ENCODE measurements at regions not wholly inside any gene's neighbourhood (a gene's known extent, or its start where the extent isn't known, plus 50 kb on each side); places are given as distances from the start of the nearest gene placed in this dataset.

GRCh38 chr12:4107911-4108697 is 165.5 kb upstream of the CCND2 start:
- Histone ChIP-seq H3K4me1 (no peaks in the 10 kb centered on the region), H3K27ac (no peak overlapping the region), H3K9me3 (no peaks in the 10 kb centered on the region), H3K4me3 (no peak overlapping the region), H3K27me3 (no peaks in the 10 kb centered on the region), H3K36me3 (no peaks in the 10 kb centered on the region)
- no peak for DNase-seq (ENCODE audit: extremely low spot score in 2 of 2)
- intact Hi-C loops (cut with DNase I), result no loop called here
- TF ChIP-seq POLR2A (IDR thresholded peaks at IDR 0.05) (no peak), POLR2AphosphoS5 (IDR thresholded peaks at IDR 0.05; ENCODE audit: insufficient read depth in 1 of 2, low read depth in 1 of 2) (no peak), CTCF (IDR thresholded peaks at IDR 0.05) (no peak)

- intact Hi-C loops (cut with DNase I), result no loop called here
- Histone ChIP-seq H3K27ac (no peak overlapping the region), H3K27me3 (no peaks in the 10 kb centered on the region), H3K4me3 (no peak overlapping the region), H3K9me3 (no peaks in the 10 kb centered on the region), H3K36me3 (no peaks in the 10 kb centered on the region), H3K4me1 (no peaks in the 10 kb centered on the region)
- no peak for DNase-seq (ENCODE audit: extremely low spot score in 2 of 2)
- no peak for TF ChIP-seq POLR2AphosphoS5 (IDR thresholded peaks at IDR 0.05; ENCODE audit: insufficient read depth in 1 of 2, low read depth in 1 of 2)
- peak; percentile 25 to 46 (median 35) for TF ChIP-seq CTCF (IDR thresholded peaks at IDR 0.05)
- TF ChIP-seq POLR2A (IDR thresholded peaks at IDR 0.05), result no peak
These were observed 166.1 kb upstream of the CCND2 start for GRCh38 chr12:4107436-4107878.

DNA sequence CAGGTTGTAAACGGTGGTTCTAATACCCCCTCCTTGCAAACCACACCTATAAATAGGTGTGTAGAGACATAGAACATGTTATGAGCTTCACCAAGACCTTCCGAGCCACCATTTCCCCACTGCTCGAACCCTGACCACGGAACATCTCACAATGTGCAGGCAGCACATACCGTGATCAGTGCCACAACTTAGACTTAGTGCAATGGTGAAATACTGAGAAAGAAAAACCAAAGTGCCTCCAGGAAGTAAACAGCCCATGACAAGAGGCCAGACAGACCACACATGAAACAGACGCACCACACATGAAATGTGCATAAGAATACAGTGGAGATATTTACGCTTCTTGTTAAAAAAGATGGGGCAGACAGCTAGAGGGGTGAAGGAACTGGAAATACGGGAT is 166.9 kb upstream of the CCND2 start:
- no peak overlapping the region for H3K4me3 ChIP-seq
- TF ChIP-seq POLR2AphosphoS5 (IDR thresholded peaks at IDR 0.05; ENCODE audit: insufficient read depth in 1 of 2, low read depth in 1 of 2) (no peak), POLR2A (IDR thresholded peaks at IDR 0.05) (no peak)
- no peak overlapping the region for H3K27ac ChIP-seq
- intact Hi-C loops (cut with DNase I), result no loop called here
- no peaks in the 10 kb centered on the region for H3K9me3 ChIP-seq
- DNase-seq (ENCODE audit: extremely low spot score in 2 of 2), result no peak
- no peaks in the 10 kb centered on the region for H3K36me3 ChIP-seq
- H3K4me1 ChIP-seq, result no peaks in the 10 kb centered on the region
- no peaks in the 10 kb centered on the region for H3K27me3 ChIP-seq

GRCh38 chr12:4104722-4105244 is 168.8 kb upstream of the CCND2 start:
- H3K4me1 ChIP-seq, result no peaks in the 10 kb centered on the region
- no peaks in the 10 kb centered on the region for H3K36me3 ChIP-seq
- TF ChIP-seq POLR2A (IDR thresholded peaks at IDR 0.05) (no peak), CTCF (IDR thresholded peaks at IDR 0.05) (no peak), POLR2AphosphoS5 (IDR thresholded peaks at IDR 0.05; ENCODE audit: insufficient read depth in 1 of 2, low read depth in 1 of 2) (no peak)
- H3K27me3 ChIP-seq, result no peaks in the 10 kb centered on the region
- no peak for DNase-seq (ENCODE audit: extremely low spot score in 2 of 2)
- H3K9me3 ChIP-seq, result no peaks in the 10 kb centered on the region
- intact Hi-C loops (cut with DNase I), result no loop called here
- H3K4me3 ChIP-seq, result no peak overlapping the region
- no peak overlapping the region for H3K27ac ChIP-seq

DNA sequence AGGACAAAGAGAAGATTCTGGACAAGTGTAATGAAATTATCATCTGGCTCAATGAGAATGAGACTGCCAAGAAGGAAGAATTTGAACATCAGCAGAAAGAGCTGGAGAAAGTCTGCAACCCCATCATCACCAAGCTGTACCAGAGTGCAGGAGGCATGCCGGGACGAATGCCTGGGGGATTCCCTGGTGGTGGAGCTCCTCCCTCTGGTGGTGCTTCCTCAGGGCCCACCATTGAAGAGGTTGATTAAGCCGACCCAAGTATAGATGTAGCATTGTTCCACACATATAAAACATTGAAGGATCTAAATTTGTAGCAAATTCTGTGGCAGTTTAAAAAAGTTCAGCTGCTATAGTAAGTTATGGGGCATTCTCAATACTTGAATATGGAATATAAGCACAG is 174.3 kb upstream of the CCND2 start:
- Histone ChIP-seq H3K36me3 (no peaks in the 10 kb centered on the region), H3K9me3 (no peaks in the 10 kb centered on the region), H3K4me3 (no peak overlapping the region), H3K27ac (no peak overlapping the region), H3K4me1 (no peaks in the 10 kb centered on the region), H3K27me3 (no peaks in the 10 kb centered on the region)
- DNase-seq (ENCODE audit: extremely low spot score in 2 of 2), result no peak
- TF ChIP-seq POLR2AphosphoS5 (IDR thresholded peaks at IDR 0.05; ENCODE audit: insufficient read depth in 1 of 2, low read depth in 1 of 2) (no peak), CTCF (IDR thresholded peaks at IDR 0.05) (no peak), POLR2A (IDR thresholded peaks at IDR 0.05) (no peak)
- intact Hi-C loops (cut with DNase I), result no loop called here
